PC-9 (cell line): ENCODE measurements at regions not wholly inside any gene's neighbourhood (a gene's known extent, or its start where the extent isn't known, plus 50 kb on each side); places are given as distances from the start of the nearest gene placed in this dataset.
A peak's percentile ranks its signal among the peaks of the same experiment; 100 is the strongest.

ENCODE experiments used
- BruUV-seq: library from RNA; stranded (reverse); fragments of 400-500 nt; replicated peaks from 2 replicates; lab custom pipeline; 2021; lab: Mats Ljungman, UMichigan
- CTCF ChIA-PET: fragments of 300-600 bp; sonication (Branson Sonifier 250); formaldehyde crosslinking; loops from one replicate; lab custom pipeline; 2022; ENCODE audit warnings: antibody characterized with exemption; lab: Charles Lee
- POLR2A ChIA-PET: fragments of 300-600 bp; sonication (Branson Sonifier 250); formaldehyde crosslinking; loops from one replicate; lab custom pipeline; 2022; ENCODE audit warnings: antibody characterized with exemption; ENCODE audit not compliant: unreplicated experiment; lab: Charles Lee
- DNase-seq, 2 experiments: peaks; one replicate each; pipeline versions ENCODE4 v3.0.0 to v3.0.0-alpha.2; 2015 to 2022; ENCODE audit warnings: mixed read lengths in 1 of 2
- H2AFZ ChIP-seq: fragments of 200-600 bp; sonication (generic); 2 replicates; pipeline ENCODE4 v1.8.1; 2017; ENCODE audit warnings: antibody characterized with exemption
- H3F3A ChIP-seq: fragments of 200-600 bp; sonication (generic); 2 replicates; pipeline ENCODE4 v1.8.1; 2017; ENCODE audit warnings: antibody characterized with exemption, mild to moderate bottlenecking, low read depth; ENCODE audit not compliant: insufficient read depth
- H3K27ac ChIP-seq: fragments of 200-600 bp; sonication (generic); 2 replicates; pipeline ENCODE4 v1.6.1; 2016; ENCODE audit warnings: mixed run types
- H3K27me3 ChIP-seq: fragments of 200-600 bp; sonication (generic); 2 replicates; pipeline ENCODE4 v1.6.1; 2016; ENCODE audit warnings: low read depth, mixed run types; ENCODE audit not compliant: insufficient read depth
- H3K36me3 ChIP-seq: fragments of 200-600 bp; sonication (generic); 2 replicates; pipeline ENCODE4 v1.6.1; 2016; ENCODE audit warnings: low read depth, mixed run types
- H3K4me1 ChIP-seq: fragments of 200-600 bp; sonication (generic); replicated peaks from 2 replicates; pipeline ENCODE4 v1.6.1; 2016; ENCODE audit warnings: mixed run types; ENCODE audit not compliant: insufficient read depth
- H3K4me2 ChIP-seq: fragments of 200-600 bp; sonication (generic); 2 replicates; pipeline ENCODE4 v1.6.1; 2017; ENCODE audit warnings: mixed run types
- H3K4me3 ChIP-seq: fragments of 200-600 bp; sonication (generic); 2 replicates; pipeline ENCODE4 v1.6.1; 2016; ENCODE audit warnings: mixed run types
- H3K79me2 ChIP-seq: fragments of 200-600 bp; sonication (generic); 2 replicates; pipeline ENCODE4 v1.6.1; 2017; ENCODE audit warnings: low read depth, mixed run types
- H3K9me2 ChIP-seq: fragments of 200-600 bp; sonication (generic); 2 replicates; pipeline ENCODE4 v1.8.1; 2017; ENCODE audit warnings: mild to moderate bottlenecking; ENCODE audit not compliant: insufficient read depth
- H3K9me3 ChIP-seq: fragments of 200-600 bp; sonication (generic); 2 replicates; pipeline ENCODE4 v1.8.1; 2016; ENCODE audit warnings: low read depth; ENCODE audit not compliant: insufficient read depth
- H4K20me1 ChIP-seq: fragments of 200-600 bp; sonication (generic); 2 replicates; pipeline ENCODE4 v1.8.1; 2017; ENCODE audit not compliant: insufficient read depth
- CTCF ChIP-seq: fragments of 200-600 bp; sonication (generic); conservative IDR thresholded peaks from 2 replicates; pipeline ENCODE4 v1.6.1; 2017; ENCODE audit warnings: mixed run types, antibody characterized with exemption, mild to moderate bottlenecking, moderate library complexity
- EZH2 ChIP-seq: fragments of 200-600 bp; sonication (generic); IDR thresholded peaks from 2 replicates; pipeline ENCODE4 v1.8.0; 2017; ENCODE audit warnings: antibody characterized with exemption, low read depth
- intact Hi-C: fragments of 100-400 bp; cut with micrococcal nuclease; formaldehyde crosslinking; loops from one replicate; pipeline ENCODE4 v1.10.0; 2022; ENCODE audit not compliant: unreplicated experiment

- CTCF ChIA-PET: no interaction called here
- DNase-seq: no peak
- POLR2A ChIA-PET: no interaction called here
- no peak overlapping the region for H3K4me2 ChIP-seq
- 0 out of 2 replicates have a peak overlapping the region, but pooled peaks have one; percentile 16 for H2AFZ ChIP-seq
- H3K9me2 ChIP-seq: no peaks in the 10 kb centered on the region
- intact Hi-C loops: no loop called here
- H3K9me3 ChIP-seq: no peaks in the 10 kb centered on the region
- no peak overlapping the region for H3K27ac ChIP-seq
- H3K79me2 ChIP-seq: no peaks in the 10 kb centered on the region
- H3K4me3 ChIP-seq: no peak overlapping the region
- H4K20me1 ChIP-seq: no peaks in the 10 kb centered on the region
- no peaks in the 10 kb centered on the region for H3K27me3 ChIP-seq
- no TSS peak for BruUV-seq
- no peaks in the 10 kb centered on the region for H3K36me3 ChIP-seq
- H3F3A ChIP-seq: no peaks in the 10 kb centered on the region
- H3K4me1 ChIP-seq: no peaks in the 10 kb centered on the region
- TF ChIP-seq CTCF: no peak
- TF ChIP-seq EZH2: no peak
These were observed 490.7 kb upstream of the NUDT12 start for GRCh38 chr5:104053353-104053649.

GRCh38 chr5:104052558-104053352, 490.2 kb upstream of the NUDT12 start:
- CTCF ChIA-PET: no interaction called here
- H3K4me2 ChIP-seq: no peak overlapping the region
- H3K9me2 ChIP-seq: no peaks in the 10 kb centered on the region
- DNase-seq: no peak
- H3K27ac ChIP-seq: no peak overlapping the region
- no peaks in the 10 kb centered on the region for H3K9me3 ChIP-seq
- TF ChIP-seq CTCF (no peak), EZH2 (no peak)
- intact Hi-C loops: no loop called here
- H3K36me3 ChIP-seq: no peaks in the 10 kb centered on the region
- no peak overlapping the region for H3K4me3 ChIP-seq
- no peaks in the 10 kb centered on the region for H4K20me1 ChIP-seq
- H3K4me1 ChIP-seq: no peaks in the 10 kb centered on the region
- no peaks in the 10 kb centered on the region for H3K27me3 ChIP-seq
- 0 out of 2 replicates have a peak overlapping the region, but pooled peaks have one; percentile 16 for H2AFZ ChIP-seq
- no peaks in the 10 kb centered on the region for H3K79me2 ChIP-seq
- POLR2A ChIA-PET: no interaction called here
- H3F3A ChIP-seq: no peaks in the 10 kb centered on the region
- BruUV-seq: no TSS peak

GRCh38 chr5:104050436-104050835, 487.8 kb upstream of the NUDT12 start:
- Histone ChIP-seq H3K27me3 (no peaks in the 10 kb centered on the region), H3F3A (no peaks in the 10 kb centered on the region), H3K79me2 (no peaks in the 10 kb centered on the region), H2AFZ (no peak overlapping the region), H3K36me3 (no peaks in the 10 kb centered on the region), H3K4me1 (no peaks in the 10 kb centered on the region), H3K9me3 (no peaks in the 10 kb centered on the region), H3K9me2 (no peaks in the 10 kb centered on the region), H3K27ac (no peak overlapping the region), H3K4me2 (no peak overlapping the region), H4K20me1 (no peaks in the 10 kb centered on the region), H3K4me3 (no peak overlapping the region)
- TF ChIP-seq CTCF: no peak
- no peak for TF ChIP-seq EZH2
- ChIA-PET POLR2A (no interaction called here), CTCF (no interaction called here)
- DNase-seq: no peak
- intact Hi-C loops: no loop called here
- BruUV-seq: no TSS peak
